Aorta (tissue), 5 donors: ENCODE measurements at regions not wholly inside any gene's neighbourhood (a gene's known extent, or its start where the extent isn't known, plus 50 kb on each side); places are given as distances from the start of the nearest gene placed in this dataset.

Experiments
- ATAC-seq: fragments of 200-7000 bp; cut with Tn5 transposase; one replicate; pipeline ENCODE4 v1.9.1; 2022; ENCODE audit warnings: moderate library complexity; ENCODE audit not compliant: low FRiP score
- DNase-seq, 2 donors: peaks; one replicate each; pipeline ENCODE4 v3.0.0-alpha.2; 2020
- H3K27ac ChIP-seq, 2 donors: one replicate each; pipeline ENCODE4 v1.5.1; 2013; ENCODE audit warnings: low read length in 2 of 2, mild to moderate bottlenecking in 2 of 2, moderate library complexity in 2 of 2, control low read depth in 1 of 2, inconsistent platforms in 1 of 2, low read depth in 1 of 2
- H3K27me3 ChIP-seq, 2 donors: one replicate each; pipeline ENCODE4 v1.6.1; 2013; ENCODE audit warnings: control low read depth in 1 of 2, low read length in 1 of 2, mild to moderate bottlenecking in 1 of 2, moderate library complexity in 1 of 2; ENCODE audit not compliant: insufficient read depth in 2 of 2, control insufficient read depth in 1 of 2
- H3K36me3 ChIP-seq, 2 donors: one replicate each; pipeline ENCODE4 v1.6.1; 2013; ENCODE audit warnings: control low read depth in 1 of 2, low read length in 1 of 2, mild to moderate bottlenecking in 1 of 2; ENCODE audit not compliant: insufficient read depth in 2 of 2, control insufficient read depth in 1 of 2
- H3K4me1 ChIP-seq, 2 donors: one replicate each; pipeline ENCODE4 v1.6.1; 2013; ENCODE audit warnings: low read length in 2 of 2, control low read depth in 1 of 2, mild to moderate bottlenecking in 1 of 2, moderate library complexity in 1 of 2; ENCODE audit not compliant: insufficient read depth in 2 of 2, control insufficient read depth in 1 of 2
- H3K4me3 ChIP-seq, 2 donors: one replicate each; pipeline ENCODE4 v1.5.1; 2013; ENCODE audit warnings: low read length in 2 of 2, control low read depth in 1 of 2, mild to moderate bottlenecking in 1 of 2
- H3K9me3 ChIP-seq: one replicate; pipeline ENCODE4 v1.6.1; 2013; ENCODE audit warnings: mild to moderate bottlenecking, low read length; ENCODE audit not compliant: control insufficient read depth
- WGBS, 2 donors: extraction: QIAGEN DNeasy Blood & Tissue Kit; methylation state at CpG; one replicate each; pipeline ENCODE4 v1.1.7; 2013; 5-methylcytosine and 5-hydroxymethylcytosine counted together
- intact Hi-C, 2 donors: fragments of 100-400 bp; cut with DNase I; formaldehyde crosslinking; loops; one replicate each; pipeline versions ENCODE4 v1.14.2 to v1.15.0; 2022
- donor health status: healthy with polysubstance abuse.
- donor health status: Bipolar disorder and iron deficiency.
- donor health status: DM: no; HTN: no; CAD: no.
- donor health status: DM: no; HTN: no; CAD: no.
- donor health status: DM: yes; HTN: yes; CAD: no.

- no peak for DNase-seq
- 93 to 96% methylated on average over 12 of the region's 12 CpGs for WGBS, 2 donors
- intact Hi-C loops: no loop called here
- no peaks in the 10 kb centered on the region for H3K9me3 ChIP-seq
- no peak for ATAC-seq
- no peaks in the 10 kb centered on the region for H3K4me1 ChIP-seq
- H3K27me3 ChIP-seq: no peaks in the 10 kb centered on the region
- no peak overlapping the region for H3K4me3 ChIP-seq
- H3K27ac ChIP-seq: no peak overlapping the region
- no peaks in the 10 kb centered on the region for H3K36me3 ChIP-seq
These were observed 78.6 kb upstream of the TTC34 start for GRCh38 chr1:2880086-2880485.

- DNase-seq (no peak), ATAC-seq (no peak)
- no peaks in the 10 kb centered on the region for H3K36me3 ChIP-seq
- WGBS, 2 donors: 89 to 91% methylated on average over 15 of the region's 15 CpGs
- no peak overlapping the region for H3K4me3 ChIP-seq
- no peaks in the 10 kb centered on the region for H3K9me3 ChIP-seq
- intact Hi-C loops: no loop called here
- H3K27me3 ChIP-seq: no peaks in the 10 kb centered on the region
- no peak overlapping the region for H3K27ac ChIP-seq
- H3K4me1 ChIP-seq: no peaks in the 10 kb centered on the region
These were observed 79.4 kb upstream of the TTC34 start for GRCh38 chr1:2880812-2881295.

- no peak for ATAC-seq
- Histone ChIP-seq H3K27ac (no peak overlapping the region), H3K36me3 (no peaks in the 10 kb centered on the region), H3K4me3 (no peak overlapping the region), H3K27me3 (no peaks in the 10 kb centered on the region), H3K4me1 (no peaks in the 10 kb centered on the region), H3K9me3 (no peaks in the 10 kb centered on the region)
- DNase-seq: no peak
- WGBS, 2 donors: 83 to 89% methylated on average over 15 of the region's 15 CpGs
- intact Hi-C loops: no loop called here
These were observed 80.1 kb upstream of the TTC34 start for GRCh38 chr1:2881556-2881955.

GRCh38 chr1:2882966-2883696 lies 81.6 kb upstream of the TTC34 start:
- no peak overlapping the region for H3K27ac ChIP-seq
- H3K4me3 ChIP-seq: no peak overlapping the region
- H3K4me1 ChIP-seq: no peaks in the 10 kb centered on the region
- intact Hi-C loops: no loop called here
- H3K27me3 ChIP-seq: no peaks in the 10 kb centered on the region
- 79 to 82% methylated on average over 40 of the region's 40 CpGs for WGBS, 2 donors
- DNase-seq (no peak), ATAC-seq (no peak)
- no peaks in the 10 kb centered on the region for H3K36me3 ChIP-seq
- H3K9me3 ChIP-seq: no peaks in the 10 kb centered on the region

- ATAC-seq (no peak), DNase-seq (no peak)
- 97% methylated on average over 16 of the region's 16 CpGs for WGBS, 2 donors
- Histone ChIP-seq H3K4me3 (no peak overlapping the region), H3K36me3 (no peaks in the 10 kb centered on the region), H3K27ac (no peak overlapping the region), H3K4me1 (no peaks in the 10 kb centered on the region), H3K9me3 (no peaks in the 10 kb centered on the region), H3K27me3 (no peaks in the 10 kb centered on the region)
- intact Hi-C loops: no loop called here
These were observed 83.5 kb upstream of the TTC34 start for GRCh38 chr1:2885001-2885400.

GRCh38 chr1:2886631-2887030 lies 85.1 kb upstream of the TTC34 start:
- Histone ChIP-seq H3K4me1 (no peaks in the 10 kb centered on the region), H3K36me3 (no peaks in the 10 kb centered on the region), H3K9me3 (no peaks in the 10 kb centered on the region), H3K4me3 (no peak overlapping the region), H3K27me3 (no peaks in the 10 kb centered on the region), H3K27ac (no peak overlapping the region)
- no peak for DNase-seq
- intact Hi-C loops: no loop called here
- no peak for ATAC-seq
- 96 to 97% methylated on average over 10 of the region's 10 CpGs for WGBS, 2 donors

GRCh38 chr1:2887941-2888855 lies 86.7 kb upstream of the TTC34 start:
- intact Hi-C loops: no loop called here
- no peak for DNase-seq

GRCh38 chr1:2890221-2890850 lies 88.8 kb upstream of the TTC34 start:
- ATAC-seq (no peak), DNase-seq (no peak)
- intact Hi-C loops: no loop called here
- H3K36me3 ChIP-seq: no peaks in the 10 kb centered on the region
- no peaks in the 10 kb centered on the region for H3K27me3 ChIP-seq
- no peaks in the 10 kb centered on the region for H3K4me1 ChIP-seq
- H3K9me3 ChIP-seq: no peaks in the 10 kb centered on the region
- no peak overlapping the region for H3K4me3 ChIP-seq
- H3K27ac ChIP-seq: no peak overlapping the region
- 82 to 87% methylated on average over 14 of the region's 14 CpGs for WGBS, 2 donors

More at GRCh38 chr1:2887941-2888855, 86.7 kb upstream of the TTC34 start:
- no peaks in the 10 kb centered on the region for H3K27me3 ChIP-seq
- H3K27ac ChIP-seq: no peak overlapping the region
- no peak for ATAC-seq
- WGBS, 2 donors: 89 to 90% methylated on average over 26 to 28 of the region's 28 CpGs
- H3K4me1 ChIP-seq: no peaks in the 10 kb centered on the region
- no peaks in the 10 kb centered on the region for H3K9me3 ChIP-seq
- H3K4me3 ChIP-seq: no peak overlapping the region
- H3K36me3 ChIP-seq: no peaks in the 10 kb centered on the region
